Head of caudate nucleus (tissue), 42 donors: ENCODE measurements at regions not wholly inside any gene's neighbourhood (a gene's known extent, or its start where the extent isn't known, plus 50 kb on each side); places are given as distances from the start of the nearest gene placed in this dataset.

Experiments used
- DNase-seq, 42 donors: peaks; one replicate each; pipeline versions ENCODE4 v3.0.0 to v3.0.0-alpha.2; 2020 to 2021; ENCODE audit warnings: mixed read lengths in 7 of 42
- intact Hi-C: fragments of 100-400 bp; cut with DNase I; formaldehyde crosslinking; loops from one replicate; pipeline ENCODE4 v1.15.0; 2022

DNA sequence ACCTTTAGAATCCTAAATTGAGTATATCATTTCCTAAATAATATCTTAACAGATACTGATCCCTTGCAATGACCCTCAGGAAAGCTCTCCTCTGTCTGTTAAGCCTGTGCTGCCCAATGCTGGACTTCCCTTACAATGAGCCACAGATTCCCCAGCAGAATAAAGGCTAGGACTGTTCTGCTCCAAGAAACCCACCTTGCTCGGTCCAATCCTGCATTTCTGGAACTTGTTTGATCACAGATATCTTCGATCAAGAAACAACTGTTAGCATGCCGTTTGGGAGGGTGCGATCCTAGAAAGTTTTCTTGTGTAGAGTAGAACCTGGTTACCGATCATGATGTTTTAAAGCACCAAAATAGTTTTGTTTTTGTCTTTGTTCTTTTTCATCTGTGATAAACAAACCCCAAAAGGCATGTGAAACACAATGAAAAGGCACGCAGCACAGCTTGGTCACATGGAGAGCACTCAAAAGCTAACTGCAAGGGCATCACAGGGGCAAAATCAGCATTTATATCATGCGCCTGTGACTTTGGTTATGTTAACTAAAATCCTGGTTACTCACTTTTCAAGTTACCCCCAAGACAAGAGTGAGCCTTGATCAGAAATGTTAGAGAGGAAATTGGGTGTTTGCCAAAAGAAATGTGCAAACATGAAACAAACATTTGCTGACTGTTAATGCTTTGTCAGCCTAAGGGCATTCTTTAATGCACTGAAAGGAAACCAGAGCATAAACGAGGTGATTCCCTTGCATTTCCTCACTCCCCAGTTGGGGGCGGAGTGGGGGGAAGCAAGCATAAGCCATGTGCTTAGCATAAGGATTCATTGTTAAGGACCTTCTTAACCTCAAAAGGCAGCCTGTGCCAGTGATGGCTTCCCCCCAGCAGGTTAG lies 61.9 kb upstream of the ADAMTS16 start:
- intact Hi-C loops = no loop called here
- DNase-seq = no peak

DNA sequence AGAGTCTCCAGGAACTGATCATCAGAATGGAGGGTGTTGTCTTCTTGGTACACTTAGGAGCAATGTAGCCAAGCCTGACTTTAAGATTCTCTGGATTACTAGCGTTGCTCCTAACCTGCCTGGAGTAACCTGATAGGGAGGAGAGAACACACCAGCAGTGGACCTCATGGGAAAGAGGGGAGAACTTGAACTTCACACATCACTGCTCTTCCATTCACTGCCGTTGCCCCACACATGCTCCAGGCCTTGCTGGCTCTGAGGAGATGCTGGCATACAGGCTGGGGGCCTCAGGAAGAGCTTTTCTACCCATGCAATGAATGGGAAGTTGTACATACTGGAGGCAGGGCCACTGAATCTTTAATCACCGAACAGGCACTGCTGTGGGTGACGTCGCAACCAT lies 60.3 kb upstream of the ADAMTS16 start:
- no peak for DNase-seq
- intact Hi-C loops = no loop called here

DNA sequence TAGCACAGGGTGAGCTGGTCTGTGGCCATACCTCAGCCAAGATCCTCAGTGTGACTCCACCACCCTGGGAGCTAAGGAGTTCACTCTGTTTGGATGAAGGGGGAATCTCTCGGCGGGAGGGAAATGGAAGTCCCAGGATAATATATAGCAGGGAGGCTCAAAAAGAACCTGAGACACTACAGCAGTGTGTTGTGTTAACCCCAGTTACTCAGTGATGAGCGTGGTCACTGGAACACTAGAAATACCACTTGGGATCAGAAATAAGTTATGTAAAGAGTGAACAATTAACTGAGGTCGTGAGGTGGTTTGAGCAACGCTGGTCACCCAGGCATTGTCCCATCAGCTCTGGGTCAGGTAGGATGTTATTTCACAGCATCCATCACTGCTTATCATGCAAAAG lies 59.3 kb upstream of the ADAMTS16 start:
- DNase-seq = no peak
- intact Hi-C loops = no loop called here

DNA sequence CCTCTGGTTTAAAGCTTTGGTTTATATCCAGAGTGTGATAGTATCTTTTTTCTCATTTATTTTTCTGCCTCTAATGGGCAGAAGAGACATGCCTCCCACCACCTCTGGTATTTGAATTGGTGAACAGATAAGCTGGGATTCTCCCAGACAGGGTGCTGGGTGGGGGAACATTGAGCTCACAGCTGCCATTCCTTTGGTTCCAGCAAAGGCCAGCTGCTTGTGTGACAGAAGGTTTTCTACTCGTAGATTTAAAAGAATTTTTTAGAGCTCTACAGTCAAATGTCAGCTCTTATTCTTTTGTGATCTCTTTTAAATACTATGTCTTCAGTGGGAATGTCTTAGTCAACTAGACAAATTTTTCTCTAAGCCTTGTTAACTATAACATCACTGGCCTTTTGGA lies 54.7 kb upstream of the ADAMTS16 start:
- intact Hi-C loops = no loop called here

DNA sequence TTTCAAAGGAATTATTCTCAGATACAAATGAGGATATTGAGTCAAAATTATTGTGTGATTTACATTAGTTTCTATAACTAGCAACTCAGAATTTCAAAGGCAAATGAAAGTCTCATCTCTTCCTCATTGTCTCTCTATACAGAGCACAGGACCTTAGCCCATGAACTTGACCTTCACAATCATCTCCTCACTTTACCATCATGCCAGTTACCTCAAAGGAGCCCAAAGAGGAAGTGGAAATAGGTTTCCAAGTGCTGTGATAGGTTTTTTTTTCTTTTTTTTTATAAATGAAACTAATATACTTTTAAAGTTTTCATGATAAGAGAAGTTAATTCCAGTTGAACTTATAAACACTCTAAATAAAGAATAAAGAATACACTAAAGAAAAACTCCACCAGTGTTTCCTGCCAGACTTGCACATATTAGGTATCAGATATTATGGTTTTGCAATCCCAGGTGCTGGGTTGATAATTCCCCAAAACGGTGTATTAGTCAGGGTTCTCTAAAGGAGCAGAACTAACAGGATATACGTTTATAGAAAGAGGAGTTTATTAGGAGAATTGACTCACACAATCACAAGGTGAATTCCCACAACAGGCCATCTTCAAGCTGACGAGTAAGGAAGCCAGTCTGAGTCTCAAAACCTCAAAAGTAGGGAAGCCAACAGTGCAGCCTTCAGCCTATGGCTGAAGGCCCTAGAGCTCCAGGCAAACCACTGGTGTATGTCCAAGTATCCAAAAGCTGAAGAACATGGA lies 50.1 kb upstream of the ADAMTS16 start:
- intact Hi-C loops = no loop called here
- DNase-seq = no peak

More for the DNA sequence above, 54.7 kb upstream of the ADAMTS16 start:
- DNase-seq = no peak
